HG03442 (cell line): ENCODE measurements at regions not wholly inside any gene's neighbourhood (a gene's known extent, or its start where the extent isn't known, plus 50 kb on each side); places are given as distances from the start of the nearest gene placed in this dataset.

Experiments used
- ATAC-seq: cut with Tn5 transposase; IDR thresholded peaks from one replicate; pipeline ENCODE4 v1.9.1; 2021; ENCODE audit warnings: mild to moderate bottlenecking, moderate library complexity; ENCODE audit not compliant: unreplicated experiment

DNA sequence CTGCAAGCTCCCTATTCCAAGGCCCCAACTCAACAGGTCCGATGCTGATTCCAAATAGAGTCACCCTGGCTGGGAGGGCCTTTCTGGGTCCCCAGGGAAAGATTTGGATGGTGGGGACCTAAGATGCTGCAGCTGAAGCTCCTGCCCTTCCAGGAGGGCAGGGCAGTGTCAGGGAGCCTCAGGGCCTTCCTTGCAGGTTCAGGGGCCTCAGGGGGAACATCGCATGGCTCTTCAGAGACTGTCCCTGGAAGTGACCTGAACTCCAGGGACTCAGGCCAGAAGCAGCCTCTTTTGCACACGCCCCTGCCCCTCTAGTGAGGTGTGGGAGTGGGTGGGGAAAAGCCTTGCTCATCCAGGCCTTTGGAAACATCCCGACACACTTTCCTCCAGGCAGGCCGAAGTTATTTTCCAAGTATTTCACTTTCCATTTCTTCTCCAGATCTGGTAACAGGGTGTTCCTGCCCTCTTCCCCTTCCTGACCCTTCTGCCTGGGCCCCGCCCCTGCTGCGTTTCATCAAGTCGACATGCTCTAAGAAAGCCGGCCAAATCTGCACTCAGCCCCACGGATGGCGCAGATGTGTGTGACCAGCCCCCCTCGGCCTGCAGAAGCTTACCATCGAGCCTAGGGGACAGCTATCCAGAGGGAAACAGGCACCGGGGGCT lies 159.5 kb downstream of the FGF18 start:
- ATAC-seq, result no peak

DNA sequence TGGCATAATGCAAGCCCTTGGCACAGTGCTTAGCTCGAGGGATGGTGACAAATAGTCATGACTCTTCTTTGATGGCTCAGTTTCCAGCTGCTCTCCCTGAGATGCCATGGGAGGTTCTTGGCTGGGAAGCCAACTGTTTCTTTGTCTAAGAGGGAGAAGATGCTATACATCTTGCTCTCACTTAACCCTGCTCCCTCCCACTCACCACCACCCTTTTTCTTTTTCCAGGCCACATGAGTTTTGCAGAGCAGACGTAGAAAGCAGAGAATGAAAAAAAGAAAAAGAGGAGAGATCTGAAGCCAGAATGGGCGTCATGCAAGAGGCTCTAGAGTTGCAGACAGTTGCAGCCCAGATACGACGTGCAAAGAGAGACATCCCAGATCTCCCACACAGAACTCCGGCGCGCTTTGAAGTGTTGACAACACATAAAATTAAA lies 160.5 kb downstream of the FGF18 start:
- no peak for ATAC-seq

DNA sequence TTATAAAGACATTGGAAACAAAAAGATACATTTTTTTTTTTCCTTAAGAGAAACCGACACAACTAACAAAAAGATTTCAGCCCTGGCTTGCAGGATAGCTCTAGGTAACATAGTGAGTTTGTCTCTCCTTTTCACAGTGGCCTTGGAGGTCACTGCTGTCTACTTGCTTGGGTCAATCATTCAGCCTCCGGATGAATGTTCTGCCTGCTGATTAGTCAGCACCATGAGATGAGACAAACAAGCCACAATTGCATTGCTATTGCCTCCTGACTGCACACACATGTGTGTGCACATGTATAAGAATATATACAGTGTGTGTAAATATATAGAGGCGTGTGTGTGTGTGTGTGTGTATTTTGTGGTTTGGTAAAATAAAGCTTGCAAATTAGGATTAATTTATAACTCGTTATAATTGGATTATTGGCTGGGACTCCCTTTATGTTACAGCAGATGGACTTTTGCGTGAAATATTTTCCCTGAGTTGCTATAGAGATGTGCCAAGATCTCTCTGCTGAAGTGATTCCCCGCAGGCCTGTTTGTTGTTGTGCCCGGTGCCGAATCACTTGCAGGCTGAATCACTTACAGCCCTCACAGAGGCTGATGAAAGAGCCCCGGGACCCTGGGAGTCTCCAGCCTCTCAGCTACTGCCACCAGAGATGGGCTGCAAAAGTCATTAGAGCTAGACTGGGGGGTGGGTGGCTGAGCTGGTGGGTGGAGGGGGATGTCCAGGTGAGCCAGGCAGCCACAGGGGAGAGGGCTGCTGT lies 161.2 kb downstream of the FGF18 start:
- no peak for ATAC-seq

DNA sequence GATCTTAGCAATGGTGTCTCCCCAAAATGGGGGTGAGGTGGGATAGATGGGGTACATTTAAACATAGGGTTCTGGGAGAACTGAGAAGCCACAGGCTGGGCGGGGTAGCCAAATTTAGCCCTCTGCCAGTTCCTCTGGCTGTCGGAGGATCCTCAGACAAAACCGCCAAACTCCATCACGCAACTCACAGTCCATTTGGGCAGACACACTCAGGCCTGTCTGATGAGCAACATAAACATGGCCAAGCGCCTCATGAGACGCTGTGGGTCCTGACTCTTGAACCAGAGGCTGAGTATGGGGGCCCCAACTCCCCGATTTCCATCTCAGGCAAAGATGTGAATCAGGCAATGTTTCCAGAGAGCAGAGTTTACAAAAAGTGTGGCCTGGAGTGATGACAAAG lies 162.3 kb downstream of the FGF18 start:
- no peak for ATAC-seq

DNA sequence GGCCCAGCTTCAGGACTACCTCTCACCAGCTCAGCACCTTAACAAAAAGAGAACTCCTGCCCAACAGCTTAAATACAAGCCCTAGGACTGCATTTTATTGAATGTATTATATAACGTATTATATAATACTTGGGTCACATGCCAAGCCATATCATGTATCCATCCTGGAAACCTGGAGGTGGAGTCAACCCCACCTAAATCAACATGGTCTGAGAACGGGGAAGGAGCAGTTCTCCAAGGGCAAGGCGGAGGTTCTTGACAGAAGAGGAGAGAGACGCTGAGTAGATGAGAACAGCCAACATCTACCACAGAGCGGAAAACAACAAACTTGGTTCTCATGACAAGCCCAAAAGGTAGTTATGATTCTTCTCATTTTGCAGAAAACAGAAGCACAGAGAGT lies 163.4 kb downstream of the FGF18 start:
- no peak for ATAC-seq

DNA sequence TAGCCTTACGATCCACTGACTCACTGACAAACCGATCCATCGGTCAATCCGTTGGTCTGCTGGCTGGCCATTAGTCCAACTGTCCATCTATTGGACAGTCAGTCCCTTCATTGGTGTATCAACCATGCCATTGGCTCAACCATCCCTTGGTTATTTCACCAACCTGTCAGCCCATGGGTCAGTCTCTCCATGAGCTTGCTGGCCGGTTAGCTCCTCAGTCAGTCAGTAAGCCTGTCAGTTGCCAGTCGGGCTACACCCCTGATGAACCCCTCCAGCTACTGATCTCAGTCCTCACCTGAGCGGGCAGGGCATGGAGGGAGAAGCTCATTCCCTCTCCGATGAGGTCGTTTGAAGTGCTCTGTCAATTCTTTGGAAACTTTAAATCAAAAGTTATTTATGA lies 166.5 kb downstream of the FGF18 start:
- ATAC-seq, result no peak

DNA sequence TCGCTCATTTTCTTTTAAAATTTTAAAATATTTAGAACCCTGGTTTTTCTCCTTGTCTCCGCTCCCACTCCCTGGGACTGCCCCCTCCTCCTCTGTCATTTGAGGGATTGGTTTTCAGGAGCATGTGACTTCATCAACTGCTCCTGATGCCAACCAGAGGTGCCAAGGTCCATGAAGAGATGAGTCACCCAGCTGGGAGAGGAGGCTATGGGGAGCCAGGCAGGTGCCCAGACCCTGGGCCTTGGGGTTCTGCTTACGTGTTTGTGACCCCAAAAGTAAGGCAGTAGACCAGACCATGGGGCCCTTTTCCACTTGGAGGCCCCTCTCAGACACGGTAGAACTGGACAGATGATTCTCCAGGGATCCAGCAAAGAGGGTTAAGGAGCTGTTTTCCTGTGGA lies 167.0 kb downstream of the FGF18 start:
- ATAC-seq, result no peak

DNA sequence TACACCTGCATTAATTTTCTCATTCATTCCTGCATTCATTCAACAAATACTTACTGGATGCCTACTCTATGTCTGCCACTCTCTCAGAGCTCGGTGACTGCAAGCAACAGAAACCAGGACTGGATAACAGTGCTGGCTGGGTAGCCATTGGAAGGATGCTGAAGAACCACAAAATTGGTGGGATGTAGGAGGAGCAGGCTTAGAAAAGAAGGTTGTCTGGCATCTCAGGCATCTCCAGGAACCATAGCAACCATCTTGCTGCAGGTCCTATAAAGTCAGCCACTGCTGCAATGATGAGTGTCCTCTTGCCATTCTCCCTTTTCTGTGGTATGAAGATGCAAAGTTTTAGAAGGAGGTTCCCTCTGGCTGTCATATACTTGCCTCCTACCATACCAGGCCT lies 168.6 kb downstream of the FGF18 start:
- no peak for ATAC-seq

DNA sequence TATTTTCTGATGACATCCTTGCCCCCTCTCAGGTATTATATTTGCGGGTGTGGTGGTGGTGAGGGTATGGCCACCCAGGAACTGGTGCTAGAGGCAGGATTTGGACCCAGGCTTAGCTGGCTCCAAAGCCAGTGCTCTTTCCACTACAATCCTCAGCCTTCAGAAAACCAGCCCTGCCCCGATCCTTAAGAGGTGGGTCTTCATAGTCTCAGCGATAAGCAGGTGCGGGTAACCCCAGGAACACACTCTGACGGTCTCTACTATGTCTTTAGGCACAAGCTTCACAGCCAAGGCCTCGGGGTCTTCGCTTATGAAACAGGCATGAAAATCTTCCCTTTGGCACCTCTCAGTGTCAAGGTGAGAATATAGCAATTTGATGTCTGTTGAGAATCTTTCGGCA lies 169.3 kb downstream of the FGF18 start:
- ATAC-seq, result no peak

DNA sequence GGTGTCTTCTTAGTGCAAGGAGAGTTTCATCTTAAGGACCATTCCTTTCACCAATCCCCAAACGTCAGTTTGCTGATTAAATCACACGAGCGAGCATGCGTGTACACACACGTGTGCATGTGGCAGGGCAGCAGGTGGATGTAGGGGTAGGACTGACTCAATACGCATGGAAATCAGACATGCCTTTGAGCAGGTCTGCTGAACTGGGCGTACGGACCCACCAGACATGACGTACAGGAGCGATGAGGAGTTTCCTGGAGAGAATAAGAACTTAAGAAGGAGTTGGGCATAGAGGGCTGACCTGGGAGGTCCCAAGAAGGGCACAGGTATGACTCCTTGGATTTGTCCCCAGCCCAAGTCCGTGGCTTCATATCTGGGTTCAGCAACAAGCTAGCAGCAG lies 170.0 kb downstream of the FGF18 start:
- no peak for ATAC-seq

DNA sequence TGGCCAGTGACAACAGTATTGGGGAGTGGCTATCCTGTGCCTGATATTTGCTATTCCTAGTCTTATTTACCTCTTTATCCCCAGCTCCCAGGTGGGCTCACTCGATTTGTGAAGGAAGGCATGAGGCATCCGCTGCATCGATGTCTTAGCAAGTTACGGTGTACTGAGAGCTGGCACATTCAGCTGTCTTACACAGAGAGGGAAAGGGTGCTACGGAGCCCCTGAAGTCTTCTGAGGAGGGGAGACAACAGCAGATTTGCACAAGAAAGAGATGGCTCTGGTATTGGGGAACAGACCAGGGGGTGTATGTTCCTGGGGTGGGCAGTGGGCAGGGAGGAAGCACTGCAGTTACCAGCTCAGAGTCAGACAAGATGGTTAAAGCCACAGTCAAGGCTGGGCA lies 172.6 kb downstream of the FGF18 start:
- no peak for ATAC-seq

DNA sequence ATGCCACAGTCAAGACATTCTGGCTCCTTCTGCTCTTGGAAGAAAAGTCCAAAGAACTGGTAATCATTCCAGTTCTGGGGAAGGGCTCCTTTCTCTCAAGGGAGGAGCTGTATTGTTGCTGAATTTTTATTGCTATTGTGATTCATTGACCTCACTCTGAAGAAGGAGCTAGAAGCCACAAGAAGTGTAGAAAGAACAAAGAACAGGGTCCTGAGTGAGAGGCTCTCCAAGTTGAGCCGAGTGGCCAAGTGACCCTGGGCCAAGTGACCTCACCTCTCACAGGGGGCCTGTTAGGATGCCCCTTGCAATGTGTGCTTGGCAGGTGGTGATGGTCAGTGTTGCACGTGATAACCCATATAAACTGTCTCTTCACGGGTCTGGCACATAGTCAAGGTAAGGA lies 173.3 kb downstream of the FGF18 start:
- ATAC-seq, result no peak

DNA sequence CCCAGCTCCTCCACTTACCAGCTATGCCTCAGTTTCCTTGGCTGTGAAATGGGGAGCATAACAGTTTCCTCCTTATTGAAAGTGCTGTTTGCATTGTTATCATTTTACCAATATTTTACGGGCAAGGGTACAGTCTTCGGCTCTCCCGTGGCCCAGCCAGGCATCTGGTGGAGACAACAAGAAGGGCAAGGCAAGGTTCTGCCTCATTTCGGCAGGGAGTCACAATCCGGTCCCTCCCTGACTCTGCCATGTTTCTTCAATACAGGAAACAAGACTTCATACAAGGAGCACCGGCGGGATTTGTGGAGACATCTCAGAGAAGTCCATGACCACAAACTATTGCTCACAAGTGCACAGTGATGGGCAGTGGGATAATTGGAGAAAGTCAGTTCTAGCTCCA lies 174.0 kb downstream of the FGF18 start:
- ATAC-seq, result no peak

DNA sequence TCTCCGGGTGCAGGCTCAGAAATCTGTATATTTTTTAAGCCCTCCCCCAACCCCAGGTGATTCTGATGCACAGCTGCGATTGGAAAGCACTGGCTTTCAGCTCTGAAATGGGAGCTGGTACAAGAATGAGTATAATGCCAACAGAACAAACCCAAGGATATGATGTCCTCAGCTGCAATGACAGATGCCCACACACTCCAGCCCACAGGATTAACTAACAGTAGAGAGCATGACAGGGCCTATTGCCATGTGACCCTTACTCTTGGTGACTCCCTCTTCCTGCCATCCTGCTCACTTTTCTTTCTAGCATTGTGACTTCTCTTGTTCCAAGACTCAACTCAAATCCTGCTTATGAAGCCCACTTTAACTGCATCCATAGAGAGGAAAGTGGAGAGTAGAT lies 174.5 kb downstream of the FGF18 start:
- no peak for ATAC-seq

DNA sequence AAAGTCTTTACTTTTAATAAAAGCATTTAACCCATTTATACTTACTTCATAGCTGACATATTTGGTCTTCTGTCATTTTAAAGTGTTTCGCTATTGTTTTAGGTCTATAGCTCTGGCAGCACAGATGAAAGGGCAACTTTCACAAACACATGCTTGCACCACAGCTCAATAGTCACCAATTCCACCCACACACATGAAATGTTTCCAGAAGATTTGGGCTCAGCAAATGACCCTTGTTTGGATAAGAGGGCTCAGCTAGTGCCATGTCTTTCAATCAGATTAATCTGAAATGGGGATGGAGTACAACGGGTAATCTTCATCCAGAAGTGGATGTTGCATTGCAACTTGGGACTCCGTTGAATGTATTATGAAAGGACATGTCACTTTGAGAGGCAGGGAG lies 176.0 kb downstream of the FGF18 start:
- ATAC-seq, result no peak

DNA sequence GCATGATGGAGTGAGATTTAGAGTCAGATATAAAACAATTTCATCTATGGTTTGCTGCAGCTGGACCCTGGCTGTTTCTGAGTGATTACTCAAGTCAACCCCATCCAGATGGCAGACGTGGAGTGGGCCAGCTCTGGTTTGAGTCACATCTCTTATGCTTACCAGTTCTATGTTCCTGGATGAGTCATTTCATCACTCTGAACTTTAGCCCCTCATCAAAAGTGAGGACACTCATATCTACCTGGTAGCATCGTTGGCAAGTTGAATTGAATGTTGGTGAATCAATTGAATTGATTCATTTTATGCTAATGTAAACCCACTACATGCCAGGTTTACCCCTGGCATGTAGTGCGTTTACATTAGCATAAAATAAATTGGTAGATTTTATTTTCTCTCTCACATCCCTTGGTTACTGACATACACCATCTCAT lies 176.4 kb downstream of the FGF18 start:
- ATAC-seq, result peak; percentile 81

DNA sequence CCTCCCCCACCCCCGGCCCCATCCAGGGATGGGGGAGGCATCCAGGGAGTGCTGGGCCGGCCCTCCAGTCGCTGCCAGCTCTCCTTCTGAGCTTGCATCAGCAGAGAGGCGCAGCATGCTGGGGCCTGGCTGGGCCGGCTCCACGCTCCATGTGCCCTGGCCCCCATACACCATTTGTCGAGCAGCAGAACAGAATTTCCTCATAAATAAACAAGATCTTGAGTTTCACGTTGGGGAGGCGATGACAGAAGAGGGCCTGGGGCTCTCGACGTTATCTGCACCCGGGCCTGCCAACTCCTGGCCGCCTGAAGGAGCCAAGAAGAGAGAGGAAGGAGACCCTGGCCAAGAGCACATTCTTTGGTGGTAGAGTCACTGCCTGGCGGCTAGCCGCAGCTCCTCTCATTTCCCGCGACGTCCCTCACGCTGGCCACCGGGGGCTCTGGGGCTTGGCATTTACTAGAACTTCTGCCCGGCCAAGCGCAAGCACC lies 177.0 kb downstream of the FGF18 start:
- no peak for ATAC-seq

DNA sequence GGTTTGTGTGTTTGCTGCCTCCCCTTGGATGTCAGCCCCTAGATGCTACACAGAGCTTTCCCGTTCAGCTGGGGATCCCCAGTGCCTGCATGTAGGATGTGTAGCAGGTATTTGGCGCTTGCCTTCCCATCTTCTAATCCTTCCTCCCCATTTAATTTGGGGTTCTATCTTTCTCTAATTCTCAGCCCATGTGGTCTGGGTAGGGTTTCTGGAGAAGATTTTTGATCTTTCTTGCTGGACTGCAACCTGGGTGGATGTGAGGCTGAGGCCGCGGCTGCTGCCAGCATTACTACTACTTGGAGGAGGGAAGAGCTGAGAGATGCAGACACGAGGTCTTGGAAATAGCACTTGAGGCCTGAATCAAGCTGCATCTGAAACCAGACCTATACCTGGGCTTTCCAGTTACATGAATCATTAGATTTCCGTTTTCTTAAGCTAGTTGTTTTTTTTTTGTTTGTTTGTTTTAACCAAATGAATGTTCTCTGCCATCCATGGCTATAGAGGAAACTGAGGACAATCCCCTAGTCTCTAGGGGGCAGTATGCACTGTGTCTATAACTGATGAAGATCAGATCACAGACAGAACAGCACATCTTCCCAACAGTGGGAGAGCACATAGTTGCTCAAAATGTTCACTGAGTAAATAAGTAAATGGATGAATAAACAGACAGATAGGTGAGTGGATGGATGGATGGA lies 178.6 kb downstream of the FGF18 start:
- ATAC-seq, result no peak

DNA sequence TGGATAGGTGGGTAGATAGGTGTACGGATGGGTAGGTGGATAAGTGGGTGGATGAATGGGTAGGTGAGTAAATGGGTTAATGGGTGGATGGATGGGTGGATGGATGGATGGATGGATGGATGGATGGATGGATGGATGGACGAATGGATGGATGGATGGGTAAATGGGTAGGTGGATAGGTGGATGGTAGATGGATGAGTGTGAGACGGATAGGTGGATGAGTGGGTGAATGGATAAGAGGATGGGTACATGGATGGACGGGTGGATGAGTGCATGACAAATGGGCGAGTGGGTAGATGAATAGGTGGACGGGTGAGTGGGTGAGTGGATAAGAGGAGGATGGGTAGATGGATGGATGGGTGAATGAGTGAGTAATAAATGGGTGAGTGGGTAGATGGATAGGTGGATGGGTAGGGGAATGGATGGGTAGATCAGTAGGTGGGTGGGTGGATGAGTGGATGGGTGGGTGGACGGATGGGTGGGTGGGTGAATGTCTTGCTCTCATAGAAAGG lies 179.2 kb downstream of the FGF18 start:
- ATAC-seq, result no peak

DNA sequence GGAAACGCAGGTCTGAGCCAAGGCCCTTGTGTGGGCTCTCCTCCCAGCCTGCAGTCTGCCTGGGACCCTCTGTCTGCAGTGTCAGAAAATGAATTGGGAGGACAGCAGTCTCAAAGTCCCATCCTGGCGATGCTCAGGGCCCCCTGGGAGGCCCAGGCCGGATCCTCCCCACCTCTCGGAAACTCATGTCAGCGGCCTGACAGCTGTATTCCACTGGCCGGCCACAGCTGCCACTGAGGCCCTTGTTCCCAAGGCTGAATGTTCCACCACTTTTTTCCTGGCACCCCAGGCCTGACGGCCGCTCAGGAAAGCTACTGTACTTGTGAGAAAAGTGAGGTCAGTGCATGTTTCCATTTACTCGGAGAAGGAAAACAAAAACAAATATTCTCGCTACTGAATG lies 180.0 kb downstream of the FGF18 start:
- no peak for ATAC-seq

DNA sequence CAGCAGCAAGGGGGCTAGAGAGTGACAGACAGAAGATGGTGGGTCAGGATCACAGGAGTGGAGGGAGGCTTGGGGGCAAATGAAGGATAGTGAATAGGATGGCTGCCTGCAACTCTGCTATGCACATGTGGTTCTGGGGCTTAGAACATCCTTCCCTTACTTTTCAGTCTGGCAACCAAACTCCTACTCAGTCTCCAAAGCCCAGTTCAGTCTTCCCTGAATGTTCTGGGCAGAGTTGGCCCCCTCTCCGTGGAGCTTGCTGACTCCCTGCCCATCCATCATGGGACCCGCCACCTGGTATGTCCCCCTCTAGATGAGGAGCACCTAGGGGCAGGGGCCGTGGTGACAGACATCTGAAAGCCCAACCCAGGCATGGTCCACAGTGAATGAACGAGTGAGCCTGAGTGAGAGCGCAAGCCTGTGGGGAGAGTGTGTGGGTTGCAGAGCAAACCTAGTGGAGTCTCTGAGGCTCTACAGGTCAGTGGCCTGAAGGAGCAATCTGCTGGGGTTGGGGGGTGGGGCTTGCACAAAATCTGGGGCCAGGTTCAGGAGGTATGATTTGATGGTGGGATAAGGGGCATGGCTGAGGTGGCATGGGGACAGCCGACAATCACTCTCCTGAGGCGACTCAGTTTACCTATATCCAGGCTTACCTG lies 180.6 kb downstream of the FGF18 start:
- no peak for ATAC-seq
